ENCODE measurements at regions not wholly inside any gene's neighbourhood (a gene's known extent, or its start where the extent isn't known, plus 50 kb on each side); places are given as distances from the start of the nearest gene placed in this dataset.

- TF ChIP-seq MAX (IDR thresholded peaks at IDR 0.05) (no peak), POLR2A (IDR thresholded peaks at IDR 0.05; ENCODE audit: borderline replicate concordance, extremely low read depth, insufficient read depth, insufficient read length) (no peak), SIN3A (IDR thresholded peaks at IDR 0.05; ENCODE audit: low read depth) (no peak), CBX3 (IDR thresholded peaks at IDR 0.05; ENCODE audit: low read depth) (no peak), POLR2AphosphoS5 (IDR thresholded peaks at IDR 0.05; ENCODE audit: low read depth, low read length) (no peak), ZBTB33 (IDR thresholded peaks at IDR 0.05; ENCODE audit: extremely low read depth, insufficient replicate concordance, low read length) (no peak), EZH2 (IDR thresholded peaks at IDR 0.05) (no peak), CEBPB (IDR thresholded peaks at IDR 0.05; ENCODE audit: low read depth) (no peak), ZNF274 (IDR thresholded peaks at IDR 0.05; ENCODE audit: low read depth, low read length) (no peak), EGR1 (IDR thresholded peaks at IDR 0.05; ENCODE audit: low read depth) (no peak), FOSL1 (IDR thresholded peaks at IDR 0.05; ENCODE audit: low read depth) (no peak), RAD21 (IDR thresholded peaks at IDR 0.05; ENCODE audit: low read depth) (no peak), CTCF (IDR thresholded peaks at IDR 0.05 in 2 of 3, conservative IDR thresholded peaks at IDR 0.05 in 1 of 3; ENCODE audit: borderline replicate concordance in 1 of 3, insufficient read depth in 1 of 3, low read depth in 2 of 3, low read length in 2 of 3) (no peak)
- no peak for DNase-seq (ENCODE audit: low read depth, low spot score)
- Histone ChIP-seq H3K27ac (ENCODE audit: low read depth, low read length) (no peak overlapping the region), H3K9me2 (ENCODE audit: insufficient read depth) (no peaks in the 10 kb centered on the region), H3K9me3 (ENCODE audit: control insufficient read depth in 1 of 2, insufficient read depth in 1 of 2, low read depth in 1 of 2, low read length in 2 of 2) (no peaks in the 10 kb centered on the region), H2AFZ (ENCODE audit: low read depth, low read length, poor library complexity, severe bottlenecking) (no peak overlapping the region), H3K36me3 (ENCODE audit: control insufficient read depth in 1 of 2, insufficient read depth in 2 of 2, low read length in 2 of 2) (no peaks in the 10 kb centered on the region), H3K27me3 (ENCODE audit: insufficient read depth, low read length) (peaks cover 22% of the 10 kb centered on the region), H3K4me2 (ENCODE audit: low read length) (no peak overlapping the region), H3K4me1 (ENCODE audit: control insufficient read depth in 1 of 2, insufficient read depth in 2 of 2, low read length in 2 of 2) (no peaks in the 10 kb centered on the region), H3K9ac (ENCODE audit: low read length) (no peak overlapping the region), H3K79me2 (ENCODE audit: insufficient read depth, low read length) (no peaks in the 10 kb centered on the region), H4K20me1 (ENCODE audit: insufficient read depth) (no peaks in the 10 kb centered on the region), H3K4me3 (replicated peaks in 1 of 2; ENCODE audit: low read depth in 1 of 2, low read length in 2 of 2) (no peak overlapping the region)
- intact Hi-C loops (cut with micrococcal nuclease), result no loop called here
- ChIA-PET CTCF (no interaction called here), RAD21 (ENCODE audit: low non-redundant PET in 1 of 2, low total read pairs in 2 of 2, uncharacterized antibody in 2 of 2, unreplicated experiment in 2 of 2) (no interaction called here), POLR2A (no interaction called here)
- no TSS peak for BruUV-seq (replicated peaks)
- no peak for ATAC-seq
Observed at GRCh38 chr9:120235081-120235480, 344.9 kb downstream of the CDK5RAP2 start.

Data from HCT116 (cell line).